Parathyroid adenoma (tissue), 2 donors: ENCODE measurements at regions not wholly inside any gene's neighbourhood (a gene's known extent, or its start where the extent isn't known, plus 50 kb on each side); places are given as distances from the start of the nearest gene placed in this dataset.
"Not testable (repeated sequence)": the region's sequence is repeated elsewhere in the genome, so short reads cannot be mapped to it uniquely, and the experiment has no call there.

Experiments
- H2AFZ ChIP-seq: fragments of 300-600 bp; sonication (generic); one replicate; pipeline ENCODE4 v1.7.0; 2017; ENCODE audit warnings: antibody characterized with exemption, mild to moderate bottlenecking
- H3K27ac ChIP-seq: fragments of 300-600 bp; sonication (generic); one replicate; pipeline ENCODE4 v1.7.0; 2017
- H3K27me3 ChIP-seq: fragments of 300-600 bp; sonication (generic); one replicate; pipeline ENCODE4 v1.7.0; 2017; ENCODE audit warnings: low read length; ENCODE audit not compliant: control insufficient read depth, insufficient read depth
- H3K36me3 ChIP-seq: fragments of 300-600 bp; sonication (generic); one replicate; pipeline ENCODE4 v1.7.0; 2017; ENCODE audit warnings: low read length; ENCODE audit not compliant: control insufficient read depth, insufficient read depth
- H3K4me1 ChIP-seq: fragments of 300-600 bp; sonication (generic); one replicate; pipeline ENCODE4 v1.7.0; 2017; ENCODE audit warnings: control low read depth
- H3K4me2 ChIP-seq: fragments of 300-600 bp; sonication (generic); one replicate; pipeline ENCODE4 v1.7.0; 2017; ENCODE audit warnings: low read length
- H3K4me3 ChIP-seq: fragments of 300-600 bp; sonication (generic); one replicate; pipeline ENCODE4 v1.7.0; 2017; ENCODE audit warnings: low read depth, low read length
- H3K79me2 ChIP-seq: fragments of 300-600 bp; sonication (generic); one replicate; pipeline ENCODE4 v1.7.0; 2017; ENCODE audit warnings: control low read depth
- H3K9ac ChIP-seq: fragments of 300-600 bp; sonication (generic); one replicate; pipeline ENCODE4 v1.7.0; 2017; ENCODE audit warnings: mild to moderate bottlenecking
- H3K9me3 ChIP-seq: fragments of 300-600 bp; sonication (generic); one replicate; pipeline ENCODE4 v1.7.0; 2017; ENCODE audit warnings: low read length; ENCODE audit not compliant: control insufficient read depth
- TF ChIP-seq, protein P1 (sequence below): fragments of 300-600 bp; sonication (generic); IDR thresholded peaks from one replicate; pipeline ENCODE4 v1.7.0; 2017; ENCODE audit warnings: antibody characterized with exemption, mild to moderate bottlenecking
- donor health status: primary hyperparathyroidism.

DNA sequence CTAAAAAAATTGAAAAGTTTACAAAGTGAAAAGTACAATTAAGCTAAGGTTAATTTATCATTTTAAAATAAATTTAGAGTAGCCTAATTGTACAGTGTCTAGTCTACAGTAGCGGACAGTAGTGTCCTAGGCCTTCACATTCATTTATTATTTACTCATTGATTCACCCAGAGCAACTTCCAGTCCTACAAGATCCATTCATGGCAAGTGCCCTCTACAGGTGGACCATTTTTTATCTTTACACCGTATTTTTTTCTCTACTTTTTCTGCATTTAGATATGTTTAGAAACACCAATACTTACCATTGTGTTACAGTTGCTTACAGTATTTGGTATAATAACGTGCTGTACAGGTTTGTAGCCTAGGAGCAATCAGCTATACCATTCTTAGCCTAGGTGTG is 84.1 kb downstream of the TSN start:
- H3K27ac ChIP-seq = no peak overlapping the region
- no peak overlapping the region for H3K4me3 ChIP-seq
- no peak overlapping the region for H2AFZ ChIP-seq
- TF ChIP-seq, protein P1, sequence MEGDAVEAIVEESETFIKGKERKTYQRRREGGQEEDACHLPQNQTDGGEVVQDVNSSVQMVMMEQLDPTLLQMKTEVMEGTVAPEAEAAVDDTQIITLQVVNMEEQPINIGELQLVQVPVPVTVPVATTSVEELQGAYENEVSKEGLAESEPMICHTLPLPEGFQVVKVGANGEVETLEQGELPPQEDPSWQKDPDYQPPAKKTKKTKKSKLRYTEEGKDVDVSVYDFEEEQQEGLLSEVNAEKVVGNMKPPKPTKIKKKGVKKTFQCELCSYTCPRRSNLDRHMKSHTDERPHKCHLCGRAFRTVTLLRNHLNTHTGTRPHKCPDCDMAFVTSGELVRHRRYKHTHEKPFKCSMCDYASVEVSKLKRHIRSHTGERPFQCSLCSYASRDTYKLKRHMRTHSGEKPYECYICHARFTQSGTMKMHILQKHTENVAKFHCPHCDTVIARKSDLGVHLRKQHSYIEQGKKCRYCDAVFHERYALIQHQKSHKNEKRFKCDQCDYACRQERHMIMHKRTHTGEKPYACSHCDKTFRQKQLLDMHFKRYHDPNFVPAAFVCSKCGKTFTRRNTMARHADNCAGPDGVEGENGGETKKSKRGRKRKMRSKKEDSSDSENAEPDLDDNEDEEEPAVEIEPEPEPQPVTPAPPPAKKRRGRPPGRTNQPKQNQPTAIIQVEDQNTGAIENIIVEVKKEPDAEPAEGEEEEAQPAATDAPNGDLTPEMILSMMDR = no peak
- H3K79me2 ChIP-seq = no peaks in the 10 kb centered on the region
- H3K36me3 ChIP-seq = no peaks in the 10 kb centered on the region
- H3K9ac ChIP-seq = no peak overlapping the region
- no peaks in the 10 kb centered on the region for H3K9me3 ChIP-seq
- no peak overlapping the region for H3K4me2 ChIP-seq
- H3K27me3 ChIP-seq = no peaks in the 10 kb centered on the region
- no peaks in the 10 kb centered on the region for H3K4me1 ChIP-seq

- H3K27ac ChIP-seq = no peak overlapping the region
- H3K9ac ChIP-seq = no peak overlapping the region
- no peaks in the 10 kb centered on the region for H3K9me3 ChIP-seq
- TF ChIP-seq, protein P1 = no peak
- H3K4me2 ChIP-seq = no peak overlapping the region
- no peak overlapping the region for H3K4me3 ChIP-seq
- H3K36me3 ChIP-seq = no peaks in the 10 kb centered on the region
- H2AFZ ChIP-seq = no peak overlapping the region
- no peaks in the 10 kb centered on the region for H3K79me2 ChIP-seq
- H3K27me3 ChIP-seq = no peaks in the 10 kb centered on the region
- no peaks in the 10 kb centered on the region for H3K4me1 ChIP-seq
Observed at GRCh38 chr2:121849236-121849635, 93.8 kb downstream of the TSN start.

- not testable (repeated sequence) for H3K9me3 ChIP-seq, H3K79me2 ChIP-seq, H2AFZ ChIP-seq, H3K4me1 ChIP-seq, H3K27me3 ChIP-seq, H3K4me2 ChIP-seq, H3K4me3 ChIP-seq, H3K36me3 ChIP-seq, H3K27ac ChIP-seq, H3K9ac ChIP-seq
Observed at GRCh38 chr2:121853149-121853548, 97.7 kb downstream of the TSN start.

GRCh38 chr2:121855510-121855909 is 100.1 kb downstream of the TSN start:
- H3K4me2 ChIP-seq = no peak overlapping the region
- H3K9me3 ChIP-seq = no peaks in the 10 kb centered on the region
- H3K79me2 ChIP-seq = no peaks in the 10 kb centered on the region
- H3K9ac ChIP-seq = no peak overlapping the region
- no peak overlapping the region for H3K4me3 ChIP-seq
- H2AFZ ChIP-seq = no peak overlapping the region
- no peaks in the 10 kb centered on the region for H3K27me3 ChIP-seq
- H3K4me1 ChIP-seq = no peaks in the 10 kb centered on the region
- H3K27ac ChIP-seq = no peak overlapping the region
- no peaks in the 10 kb centered on the region for H3K36me3 ChIP-seq
- TF ChIP-seq, protein P1 = no peak

- H3K36me3 ChIP-seq = no peaks in the 10 kb centered on the region
- H3K9ac ChIP-seq = no peak overlapping the region
- no peak overlapping the region for H2AFZ ChIP-seq
- no peak overlapping the region for H3K27ac ChIP-seq
- H3K9me3 ChIP-seq = no peaks in the 10 kb centered on the region
- TF ChIP-seq, protein P1 = no peak
- H3K4me3 ChIP-seq = no peak overlapping the region
- no peaks in the 10 kb centered on the region for H3K79me2 ChIP-seq
- no peaks in the 10 kb centered on the region for H3K27me3 ChIP-seq
- H3K4me1 ChIP-seq = no peaks in the 10 kb centered on the region
- H3K4me2 ChIP-seq = no peak overlapping the region
Observed at GRCh38 chr2:121856360-121856759, 100.9 kb downstream of the TSN start.
